NCI-H774 (cell line): ENCODE measurements at regions not wholly inside any gene's neighbourhood (a gene's known extent, or its start where the extent isn't known, plus 50 kb on each side); places are given as distances from the start of the nearest gene placed in this dataset.
"Not testable (repeated sequence)": the region's sequence is repeated elsewhere in the genome, so short reads cannot be mapped to it uniquely, and the experiment has no call there.

Experiments used
- DNase-seq: peaks from one replicate; lab custom pipeline; 2025; lab: John Stamatoyannopoulos, UW

- no peak for DNase-seq
Observed at GRCh38 chr2:193154076-193154475, 959.3 kb upstream of the TMEFF2 start.

GRCh38 chr2:193153576-193153975, 958.8 kb upstream of the TMEFF2 start:
- no peak for DNase-seq

- not testable (repeated sequence) for DNase-seq
Observed at GRCh38 chr2:193142467-193142866, 947.7 kb upstream of the TMEFF2 start.

GRCh38 chr2:193141998-193142397, 947.3 kb upstream of the TMEFF2 start:
- no peak for DNase-seq

- not testable (repeated sequence) for DNase-seq
Observed at GRCh38 chr2:193140895-193141294, 946.2 kb upstream of the TMEFF2 start.

GRCh38 chr2:193124815-193125214, 930.1 kb upstream of the TMEFF2 start:
- no peak for DNase-seq

GRCh38 chr2:193114827-193115226, 920.1 kb upstream of the TMEFF2 start:
- no peak for DNase-seq

- DNase-seq: no peak
Observed at GRCh38 chr2:193112986-193113385, 918.3 kb upstream of the TMEFF2 start.

- no peak for DNase-seq
Observed at GRCh38 chr2:193103064-193103463, 908.3 kb upstream of the TMEFF2 start.

GRCh38 chr2:193101591-193101990, 906.9 kb upstream of the TMEFF2 start:
- no peak for DNase-seq

- DNase-seq: no peak
Observed at GRCh38 chr2:193088026-193088425, 893.3 kb upstream of the TMEFF2 start.

- DNase-seq: no peak
Observed at GRCh38 chr2:193076995-193077394, 882.3 kb upstream of the TMEFF2 start.

- no peak for DNase-seq
Observed at GRCh38 chr2:193074933-193075332, 880.2 kb upstream of the TMEFF2 start.

- DNase-seq: no peak
Observed at GRCh38 chr2:193072647-193073046, 877.9 kb upstream of the TMEFF2 start.

GRCh38 chr2:193025556-193025955, 830.8 kb upstream of the TMEFF2 start:
- not testable (repeated sequence) for DNase-seq

GRCh38 chr2:193024791-193025190, 830.1 kb upstream of the TMEFF2 start:
- no peak for DNase-seq

GRCh38 chr2:193011870-193012269, 817.1 kb upstream of the TMEFF2 start:
- DNase-seq: no peak

- no peak for DNase-seq
Observed at GRCh38 chr2:192993059-192993458, 798.3 kb upstream of the TMEFF2 start.

GRCh38 chr2:192983173-192983572, 788.4 kb upstream of the TMEFF2 start:
- DNase-seq: no peak

- no peak for DNase-seq
Observed at GRCh38 chr2:192978395-192978794, 783.7 kb upstream of the TMEFF2 start.

- DNase-seq: no peak
Observed at GRCh38 chr2:192971981-192972380, 777.2 kb upstream of the TMEFF2 start.

GRCh38 chr2:192969055-192969454, 774.3 kb upstream of the TMEFF2 start:
- no peak for DNase-seq

- no peak for DNase-seq
Observed at GRCh38 chr2:192960945-192961344, 766.2 kb upstream of the TMEFF2 start.

- not testable (repeated sequence) for DNase-seq
Observed at GRCh38 chr2:192958615-192959014, 763.9 kb upstream of the TMEFF2 start.

GRCh38 chr2:192957425-192957824, 762.7 kb upstream of the TMEFF2 start:
- no peak for DNase-seq
